Keratinocyte (primary cell): ENCODE measurements at regions not wholly inside any gene's neighbourhood (a gene's known extent, or its start where the extent isn't known, plus 50 kb on each side); places are given as distances from the start of the nearest gene placed in this dataset.

Source experiments
- DNase-seq: peaks from one replicate; pipeline ENCODE4 v3.0.0-alpha.2; 2011; ENCODE audit warnings: low read depth, missing footprints, low spot score
- FAIRE-seq: peaks from 2 replicates; lab custom pipeline; 2011; peaks lifted over from hg19 to GRCh38; lab: Jason Lieb, UNC
- H2AFZ ChIP-seq: 2 replicates; pipeline ENCODE4 v1.6.0; 2012; ENCODE audit warnings: low read length, control low read depth, inconsistent platforms; ENCODE audit not compliant: control insufficient read depth
- H3K27ac ChIP-seq: 2 replicates; pipeline ENCODE4 v1.5.1; 2011; ENCODE audit warnings: low read length; ENCODE audit not compliant: control insufficient read depth, insufficient read depth
- H3K27me3 ChIP-seq: 3 replicates; pipeline ENCODE4 v1.6.0; 2011; ENCODE audit warnings: low read length; ENCODE audit not compliant: control insufficient read depth, insufficient read depth; ENCODE audit errors: extremely low read depth
- H3K36me3 ChIP-seq, 2 experiments: 2 replicates in 1 of 2; 3 replicates in 1 of 2; pipeline ENCODE4 v1.5.1; 2011; ENCODE audit warnings: low read length in 2 of 2, mild to moderate bottlenecking in 1 of 2; ENCODE audit not compliant: control insufficient read depth in 2 of 2, insufficient read depth in 2 of 2; ENCODE audit errors: extremely low read depth in 1 of 2
- H3K4me1 ChIP-seq: 3 replicates; pipeline ENCODE4 v1.5.1; 2011; ENCODE audit warnings: low read length; ENCODE audit not compliant: control insufficient read depth, insufficient read depth; ENCODE audit errors: extremely low read depth
- H3K4me2 ChIP-seq: 3 replicates; pipeline ENCODE4 v1.6.0; 2011; ENCODE audit warnings: low read depth, low read length; ENCODE audit not compliant: control insufficient read depth, insufficient read depth; ENCODE audit errors: extremely low read depth
- H3K4me3 ChIP-seq, 3 experiments: fragments of 200-600 bp in 1 of 3; sonication (generic) in 1 of 3; 2 replicates in 2 of 3; 3 replicates in 1 of 3; pipeline ENCODE4 v1.5.1; 2011 to 2016; ENCODE audit warnings: low read length in 3 of 3, mild to moderate bottlenecking in 3 of 3, control low read depth in 2 of 3, inconsistent platforms in 1 of 3, low read depth in 1 of 3, mixed read lengths in 1 of 3, mixed run types in 1 of 3, moderate library complexity in 1 of 3; ENCODE audit not compliant: control insufficient read depth in 2 of 3, insufficient read depth in 2 of 3; ENCODE audit errors: extremely low read depth in 1 of 3
- H3K79me2 ChIP-seq: 2 replicates; pipeline ENCODE4 v1.6.0; 2012; ENCODE audit warnings: low read length; ENCODE audit not compliant: control insufficient read depth, insufficient read depth
- H3K9ac ChIP-seq: 3 replicates; pipeline ENCODE4 v1.6.0; 2011; ENCODE audit warnings: low read length; ENCODE audit not compliant: control insufficient read depth, insufficient read depth; ENCODE audit errors: extremely low read depth
- H3K9me1 ChIP-seq: 3 replicates; pipeline ENCODE4 v1.6.0; 2011; ENCODE audit warnings: low read length; ENCODE audit not compliant: control insufficient read depth, insufficient read depth; ENCODE audit errors: extremely low read depth
- H3K9me3 ChIP-seq: 2 replicates; pipeline ENCODE4 v1.5.1; 2012; ENCODE audit warnings: low read depth, low read length; ENCODE audit not compliant: control insufficient read depth
- H4K20me1 ChIP-seq: 3 replicates; pipeline ENCODE4 v1.6.0; 2011; ENCODE audit warnings: low read length; ENCODE audit not compliant: control insufficient read depth, insufficient read depth; ENCODE audit errors: extremely low read depth
- CTCF ChIP-seq, 3 experiments: IDR thresholded peaks in 1 of 3; conservative IDR thresholded peaks in 1 of 3; optimal IDR thresholded peaks in 1 of 3; 2 replicates in 2 of 3; 3 replicates in 1 of 3; pipeline versions ENCODE3 to v1.5.1; 2011; ENCODE audit warnings: low read length in 3 of 3, mild to moderate bottlenecking in 3 of 3, moderate library complexity in 2 of 3, control low read depth in 1 of 3, inconsistent platforms in 1 of 3; ENCODE audit not compliant: insufficient read depth in 2 of 3; ENCODE audit errors: extremely low read depth in 1 of 3
- EZH2 ChIP-seq: IDR thresholded peaks from one replicate; pipeline ENCODE4 v1.6.1; 2012; ENCODE audit warnings: inconsistent platforms, mild to moderate bottlenecking, low read length, moderate library complexity
- dilution Hi-C: fragments of 300-500 bp; cut with MboI; formaldehyde crosslinking; loops from one replicate; pipeline ENCODE4 v1.7.0; 2020; ENCODE audit warnings: low sequenced_read_pairs; ENCODE audit not compliant: extremely low pct_ligation_motif_present

GRCh38 chr20:48205786-48206185, 420.5 kb upstream of the SULF2 start:
- Histone ChIP-seq H3K27me3 (peaks cover 4% of the 10 kb centered on the region), H3K36me3 (no peaks in the 10 kb centered on the region), H4K20me1 (no peaks in the 10 kb centered on the region), H2AFZ (no peak overlapping the region), H3K4me3 (no peak overlapping the region), H3K79me2 (no peaks in the 10 kb centered on the region), H3K4me1 (no peaks in the 10 kb centered on the region), H3K4me2 (no peak overlapping the region), H3K27ac (no peak overlapping the region), H3K9ac (no peak overlapping the region), H3K9me3 (no peaks in the 10 kb centered on the region), H3K9me1 (no peaks in the 10 kb centered on the region)
- dilution Hi-C loops = no loop called here
- TF ChIP-seq EZH2 (no peak), CTCF (optimal IDR thresholded peaks at IDR 0.05 in 1 of 3, IDR thresholded peaks at IDR 0.05 in 1 of 3, conservative IDR thresholded peaks at IDR 0.05 in 1 of 3; ENCODE audit: extremely low read depth in 1 of 3, insufficient read depth in 2 of 3, low read length in 3 of 3) (no peak)
- DNase-seq = no peak
- FAIRE-seq = no peak

- TF ChIP-seq CTCF (optimal IDR thresholded peaks at IDR 0.05 in 1 of 3, IDR thresholded peaks at IDR 0.05 in 1 of 3, conservative IDR thresholded peaks at IDR 0.05 in 1 of 3; ENCODE audit: extremely low read depth in 1 of 3, insufficient read depth in 2 of 3, low read length in 3 of 3) = no peak
- no peak for TF ChIP-seq EZH2
- no peaks in the 10 kb centered on the region for H3K4me1 ChIP-seq
- no peak overlapping the region for H2AFZ ChIP-seq
- H3K9ac ChIP-seq = no peak overlapping the region
- no peak overlapping the region for H3K4me2 ChIP-seq
- no peaks in the 10 kb centered on the region for H3K36me3 ChIP-seq
- H3K9me1 ChIP-seq = no peaks in the 10 kb centered on the region
- FAIRE-seq = no peak
- no peak for DNase-seq
- no peak overlapping the region for H3K27ac ChIP-seq
- no peak overlapping the region for H3K4me3 ChIP-seq
- no peaks in the 10 kb centered on the region for H3K79me2 ChIP-seq
- H3K27me3 ChIP-seq = peaks cover 6% of the 10 kb centered on the region
- dilution Hi-C loops = no loop called here
- H3K9me3 ChIP-seq = no peaks in the 10 kb centered on the region
- no peaks in the 10 kb centered on the region for H4K20me1 ChIP-seq
Measured at GRCh38 chr20:48205281-48205782, 420.1 kb upstream of the SULF2 start.
